ENCODE measurements at regions not wholly inside any gene's neighbourhood (a gene's known extent, or its start where the extent isn't known, plus 50 kb on each side); places are given as distances from the start of the nearest gene placed in this dataset.

DNA sequence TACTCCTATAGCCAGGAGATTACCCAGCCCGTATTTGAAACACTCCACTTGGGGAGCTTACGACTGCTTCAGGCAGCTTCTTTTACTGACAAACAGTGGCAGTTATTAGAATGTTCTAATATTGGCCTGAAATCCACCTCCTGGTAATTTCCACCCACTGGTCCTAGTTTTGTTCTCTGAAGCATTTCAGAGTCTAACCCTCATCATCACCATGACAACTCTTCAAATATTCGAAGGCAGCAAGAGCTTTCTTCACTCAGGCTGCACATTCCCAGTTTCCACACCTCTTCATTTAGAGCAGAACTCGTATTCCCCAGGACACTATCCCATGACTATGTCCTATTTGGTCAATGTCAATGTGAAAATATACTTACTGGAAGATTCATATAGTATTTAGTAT, 325.6 kb downstream of the UBE3D start:
- 54% methylated on average over 4 of the region's 4 CpGs for WGBS (ENCODE audit: insufficient coverage, low coverage, low lambda C conversion rate, missing lambda C conversion rate)
- intact Hi-C loops (cut with DNase I): no loop called here
- H3K4me1 ChIP-seq: no peaks in the 10 kb centered on the region

DNA sequence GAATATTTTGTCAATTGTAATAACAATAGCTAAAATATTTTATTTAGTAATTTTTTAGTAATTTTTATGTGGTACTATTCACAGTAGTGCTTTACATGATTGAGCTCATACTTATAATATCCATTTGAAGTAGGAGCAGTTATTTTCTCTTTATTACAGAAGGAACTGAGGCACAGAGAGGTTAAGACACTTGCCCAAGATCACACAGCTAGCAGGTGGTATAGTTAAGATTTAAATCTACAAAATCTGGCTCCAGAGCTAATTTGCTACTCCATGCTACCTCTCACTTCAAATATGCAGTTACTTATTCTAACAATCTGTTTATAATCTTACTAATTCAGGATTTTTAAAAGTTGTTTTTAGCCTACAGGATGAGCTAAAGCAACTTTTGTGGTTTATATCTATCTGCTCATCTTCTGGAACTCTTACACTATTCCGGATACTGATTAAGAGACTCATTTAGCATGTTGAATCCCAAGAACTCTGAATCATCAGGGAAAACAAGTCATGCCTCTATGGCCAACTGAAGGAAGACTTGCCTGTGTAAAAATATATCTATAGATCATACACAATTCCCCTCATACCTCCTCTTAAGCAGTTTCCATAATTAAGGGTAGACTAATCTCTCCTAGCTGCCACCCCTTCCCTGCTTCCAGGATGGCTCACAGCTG, 324.2 kb downstream of the UBE3D start:
- no peak for TF ChIP-seq POLR2A (IDR thresholded peaks at IDR 0.05)
- TF ChIP-seq, protein P1, sequence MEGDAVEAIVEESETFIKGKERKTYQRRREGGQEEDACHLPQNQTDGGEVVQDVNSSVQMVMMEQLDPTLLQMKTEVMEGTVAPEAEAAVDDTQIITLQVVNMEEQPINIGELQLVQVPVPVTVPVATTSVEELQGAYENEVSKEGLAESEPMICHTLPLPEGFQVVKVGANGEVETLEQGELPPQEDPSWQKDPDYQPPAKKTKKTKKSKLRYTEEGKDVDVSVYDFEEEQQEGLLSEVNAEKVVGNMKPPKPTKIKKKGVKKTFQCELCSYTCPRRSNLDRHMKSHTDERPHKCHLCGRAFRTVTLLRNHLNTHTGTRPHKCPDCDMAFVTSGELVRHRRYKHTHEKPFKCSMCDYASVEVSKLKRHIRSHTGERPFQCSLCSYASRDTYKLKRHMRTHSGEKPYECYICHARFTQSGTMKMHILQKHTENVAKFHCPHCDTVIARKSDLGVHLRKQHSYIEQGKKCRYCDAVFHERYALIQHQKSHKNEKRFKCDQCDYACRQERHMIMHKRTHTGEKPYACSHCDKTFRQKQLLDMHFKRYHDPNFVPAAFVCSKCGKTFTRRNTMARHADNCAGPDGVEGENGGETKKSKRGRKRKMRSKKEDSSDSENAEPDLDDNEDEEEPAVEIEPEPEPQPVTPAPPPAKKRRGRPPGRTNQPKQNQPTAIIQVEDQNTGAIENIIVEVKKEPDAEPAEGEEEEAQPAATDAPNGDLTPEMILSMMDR (IDR thresholded peaks at IDR 0.05): no peak

More for the DNA sequence above, 325.6 kb downstream of the UBE3D start:
- Histone ChIP-seq H3K36me3 (no peaks in the 10 kb centered on the region), H3K4me3 (no peak overlapping the region), H3K27ac (no peak overlapping the region), H3K27me3 (no peaks in the 10 kb centered on the region), H3K9me3 (no peaks in the 10 kb centered on the region)
- DNase-seq (no peak), ATAC-seq (no peak)
- TF ChIP-seq, protein P1 (IDR thresholded peaks at IDR 0.05): no peak
- no peak for TF ChIP-seq POLR2A (IDR thresholded peaks at IDR 0.05)

DNA sequence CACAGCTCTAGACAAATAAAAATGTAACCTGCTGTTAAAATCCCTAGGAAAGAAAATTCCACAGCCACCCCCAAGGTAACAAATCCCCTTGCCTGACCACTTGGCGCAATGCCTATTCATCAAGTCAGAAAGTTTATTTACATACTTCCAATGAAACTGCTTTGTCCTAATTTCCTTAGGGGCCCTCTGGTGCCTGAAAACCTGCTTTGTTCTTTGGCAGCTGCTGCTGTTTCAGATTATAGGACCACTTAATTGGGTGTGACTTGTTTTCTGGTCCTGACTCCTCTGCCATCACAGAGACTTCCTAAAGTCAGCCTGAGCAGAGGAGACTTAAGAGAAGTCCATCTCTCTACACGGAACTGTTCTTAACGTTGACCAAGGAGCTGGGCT, 323.6 kb downstream of the UBE3D start:
- no peak overlapping the region for H3K27ac ChIP-seq
- intact Hi-C loops (cut with DNase I): no loop called here
- no peaks in the 10 kb centered on the region for H3K9me3 ChIP-seq
- H3K36me3 ChIP-seq: no peaks in the 10 kb centered on the region
- DNase-seq (no peak), ATAC-seq (no peak)
- TF ChIP-seq, protein P1 (IDR thresholded peaks at IDR 0.05): no peak
- TF ChIP-seq POLR2A (IDR thresholded peaks at IDR 0.05): no peak
- H3K4me1 ChIP-seq: no peaks in the 10 kb centered on the region
- no peak overlapping the region for H3K4me3 ChIP-seq
- WGBS (ENCODE audit: insufficient coverage, low coverage, low lambda C conversion rate, missing lambda C conversion rate): 58% methylated on average over 2 of the region's 3 CpGs
- no peaks in the 10 kb centered on the region for H3K27me3 ChIP-seq

More for the DNA sequence above, 324.2 kb downstream of the UBE3D start:
- DNase-seq: no peak
- Histone ChIP-seq H3K4me3 (no peak overlapping the region), H3K27me3 (no peaks in the 10 kb centered on the region), H3K27ac (no peak overlapping the region), H3K36me3 (no peaks in the 10 kb centered on the region), H3K4me1 (no peaks in the 10 kb centered on the region), H3K9me3 (no peaks in the 10 kb centered on the region)
- intact Hi-C loops (cut with DNase I): no loop called here
- ATAC-seq: no peak
- 77% methylated on average over 1 of the region's 1 CpG for WGBS (ENCODE audit: insufficient coverage, low coverage, low lambda C conversion rate, missing lambda C conversion rate)

DNA sequence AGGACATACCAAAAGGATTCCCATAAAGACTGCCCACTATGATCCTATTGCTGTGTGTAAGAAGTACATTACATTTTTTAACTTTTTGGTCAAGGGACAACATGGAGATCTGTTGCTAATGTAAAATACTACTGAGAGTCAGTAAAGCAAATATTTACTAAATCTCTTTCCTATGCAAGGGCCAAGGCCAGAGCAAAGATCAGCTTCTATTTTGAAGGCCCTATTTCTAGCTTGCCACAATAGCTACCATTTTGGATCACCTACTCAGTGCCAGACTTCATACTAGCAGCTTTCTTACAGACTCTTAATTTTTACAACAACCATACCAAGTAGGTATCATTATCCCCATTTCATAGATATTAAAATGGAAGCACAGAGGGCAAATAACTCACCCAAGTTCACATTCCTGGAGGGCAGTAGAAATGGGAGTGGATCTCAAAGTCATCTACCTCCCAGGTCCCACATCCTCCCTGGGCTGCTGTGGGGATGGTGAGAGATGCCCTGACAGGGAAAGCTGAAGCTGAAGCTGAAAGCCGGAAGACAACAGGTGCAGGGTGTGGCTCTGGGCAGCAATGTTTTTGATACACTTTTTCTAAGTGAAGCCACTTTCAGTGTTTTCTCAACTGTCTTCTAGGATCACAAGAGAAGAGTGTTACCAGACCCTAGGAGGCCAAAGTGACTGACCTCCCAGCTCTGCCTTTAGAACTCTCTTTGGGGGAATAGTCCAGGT, 321.2 kb downstream of the UBE3D start:
- Histone ChIP-seq H3K4me1 (no peaks in the 10 kb centered on the region), H3K27me3 (no peaks in the 10 kb centered on the region), H3K36me3 (no peaks in the 10 kb centered on the region), H3K4me3 (no peak overlapping the region), H3K9me3 (no peaks in the 10 kb centered on the region), H3K27ac (no peak overlapping the region)
- TF ChIP-seq, protein P1 (IDR thresholded peaks at IDR 0.05): no peak
- TF ChIP-seq POLR2A (IDR thresholded peaks at IDR 0.05): no peak
- DNase-seq: no peak
- WGBS (ENCODE audit: insufficient coverage, low coverage, low lambda C conversion rate, missing lambda C conversion rate): 67% methylated on average over 1 of the region's 1 CpG
- intact Hi-C loops (cut with DNase I): no loop called here
- no peak for ATAC-seq

All from right lobe of liver (tissue), 6 donors.